Lower leg skin (tissue), 4 donors: ENCODE measurements at regions not wholly inside any gene's neighbourhood (a gene's known extent, or its start where the extent isn't known, plus 50 kb on each side); places are given as distances from the start of the nearest gene placed in this dataset.

Experiments used
- DNase-seq, 2 donors: peaks; one replicate each; pipeline ENCODE4 v3.0.0-alpha.2; 2019; ENCODE audit warnings: low spot score in 2 of 2
- H3K4me3 ChIP-seq: fragments of 200-600 bp; sonication (generic); 2 replicates; pipeline ENCODE4 v1.5.1; 2017; ENCODE audit warnings: mild to moderate bottlenecking, low read depth; ENCODE audit not compliant: poor library complexity, severe bottlenecking
- POLR2A ChIP-seq, 2 donors: fragments of 450-650 bp; IDR thresholded peaks; one replicate each; pipeline ENCODE4 v1.6.1; 2016 to 2017; ENCODE audit warnings: antibody characterized with exemption in 2 of 2, mild to moderate bottlenecking in 1 of 2, moderate library complexity in 1 of 2
- WGBS, 2 donors: methylation state at CpG; one replicate each; pipeline ENCODE4 v1.1.5; 2018; 5-methylcytosine and 5-hydroxymethylcytosine counted together
- intact Hi-C: fragments of 100-400 bp; cut with DNase I; formaldehyde crosslinking; loops from one replicate; pipeline ENCODE4 v1.15.0; 2023; ENCODE audit warnings: low total_unique reads
- TF ChIP-seq, protein P1 (sequence below), 3 donors: fragments of 450-650 bp; IDR thresholded peaks; one replicate each; pipeline ENCODE4 v1.5.1; 2016; ENCODE audit warnings: antibody characterized with exemption in 3 of 3, mild to moderate bottlenecking in 3 of 3, moderate library complexity in 2 of 3

DNA sequence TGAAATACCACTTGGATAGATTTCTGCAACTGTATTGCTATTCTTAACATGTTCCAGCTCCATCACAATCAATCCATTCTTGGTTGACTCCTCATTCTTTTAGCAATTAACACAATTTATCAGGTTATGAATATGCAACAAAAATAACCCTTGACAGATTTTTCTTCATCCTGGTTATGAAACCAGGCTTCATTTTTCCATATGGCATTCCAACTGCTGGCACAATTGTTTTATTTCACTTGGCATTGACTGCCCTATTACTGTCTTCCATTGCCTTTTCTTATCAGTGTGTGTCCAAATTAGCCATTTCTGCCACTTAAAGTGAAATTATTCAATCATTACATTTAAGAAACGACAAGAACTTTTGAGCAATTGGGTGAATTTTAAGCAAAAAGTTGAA is 388.8 kb upstream of the EPHA5 start:
- WGBS, 2 donors, result 65 to 67% methylated on average over 1 of the region's 1 CpG
- H3K4me3 ChIP-seq, result no peak overlapping the region
- DNase-seq, result no peak
- TF ChIP-seq, protein P1, sequence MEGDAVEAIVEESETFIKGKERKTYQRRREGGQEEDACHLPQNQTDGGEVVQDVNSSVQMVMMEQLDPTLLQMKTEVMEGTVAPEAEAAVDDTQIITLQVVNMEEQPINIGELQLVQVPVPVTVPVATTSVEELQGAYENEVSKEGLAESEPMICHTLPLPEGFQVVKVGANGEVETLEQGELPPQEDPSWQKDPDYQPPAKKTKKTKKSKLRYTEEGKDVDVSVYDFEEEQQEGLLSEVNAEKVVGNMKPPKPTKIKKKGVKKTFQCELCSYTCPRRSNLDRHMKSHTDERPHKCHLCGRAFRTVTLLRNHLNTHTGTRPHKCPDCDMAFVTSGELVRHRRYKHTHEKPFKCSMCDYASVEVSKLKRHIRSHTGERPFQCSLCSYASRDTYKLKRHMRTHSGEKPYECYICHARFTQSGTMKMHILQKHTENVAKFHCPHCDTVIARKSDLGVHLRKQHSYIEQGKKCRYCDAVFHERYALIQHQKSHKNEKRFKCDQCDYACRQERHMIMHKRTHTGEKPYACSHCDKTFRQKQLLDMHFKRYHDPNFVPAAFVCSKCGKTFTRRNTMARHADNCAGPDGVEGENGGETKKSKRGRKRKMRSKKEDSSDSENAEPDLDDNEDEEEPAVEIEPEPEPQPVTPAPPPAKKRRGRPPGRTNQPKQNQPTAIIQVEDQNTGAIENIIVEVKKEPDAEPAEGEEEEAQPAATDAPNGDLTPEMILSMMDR (IDR thresholded peaks at IDR 0.05), result no peak
- TF ChIP-seq POLR2A (IDR thresholded peaks at IDR 0.05), result no peak
- intact Hi-C loops, result no loop called here

DNA sequence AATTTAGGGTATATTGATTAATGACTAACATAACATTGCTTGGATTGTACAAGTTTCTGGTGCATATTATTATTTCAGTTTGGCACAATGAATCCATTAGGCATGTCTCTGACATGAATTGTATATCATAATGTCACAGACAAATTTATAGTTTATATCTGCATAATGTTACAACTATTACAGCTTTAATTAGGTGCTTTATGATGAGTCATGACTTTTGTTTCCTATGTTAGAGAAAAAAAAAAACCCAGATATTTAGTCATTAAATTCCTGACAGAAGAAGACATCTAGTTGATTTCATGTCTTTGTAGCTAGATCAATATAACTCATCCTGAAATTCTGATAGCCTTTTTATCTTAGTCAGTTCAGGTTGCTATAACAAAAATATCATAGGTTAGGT is 385.7 kb upstream of the EPHA5 start:
- intact Hi-C loops, result no loop called here
- DNase-seq, result no peak
- TF ChIP-seq POLR2A (IDR thresholded peaks at IDR 0.05), result no peak
- TF ChIP-seq, protein P1 (IDR thresholded peaks at IDR 0.05), result no peak
- no peak overlapping the region for H3K4me3 ChIP-seq

DNA sequence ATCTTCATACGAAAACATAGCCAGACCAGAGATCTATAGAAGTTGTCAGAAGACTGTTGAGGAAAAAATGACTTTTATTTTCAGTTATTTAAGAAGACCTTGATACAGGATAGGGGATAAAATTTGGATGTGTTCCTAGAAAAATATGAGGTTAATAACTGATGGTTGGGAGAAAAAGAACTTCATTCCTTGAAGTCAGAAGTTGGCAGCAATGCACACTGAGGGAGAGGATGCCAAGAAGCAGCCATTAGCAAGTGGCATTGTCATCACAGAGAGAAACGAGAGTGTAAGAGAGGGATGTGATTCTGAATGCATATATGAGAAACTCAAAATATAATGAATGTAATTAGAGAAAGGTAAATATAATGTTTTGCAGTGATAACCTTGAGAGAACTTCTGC is 382.1 kb upstream of the EPHA5 start:
- no peak overlapping the region for H3K4me3 ChIP-seq
- WGBS, 2 donors, result 53 to 54% methylated on average over 2 of the region's 2 CpGs
- intact Hi-C loops, result no loop called here
- TF ChIP-seq, protein P1 (IDR thresholded peaks at IDR 0.05), result no peak
- no peak for TF ChIP-seq POLR2A (IDR thresholded peaks at IDR 0.05)
- DNase-seq, result no peak

DNA sequence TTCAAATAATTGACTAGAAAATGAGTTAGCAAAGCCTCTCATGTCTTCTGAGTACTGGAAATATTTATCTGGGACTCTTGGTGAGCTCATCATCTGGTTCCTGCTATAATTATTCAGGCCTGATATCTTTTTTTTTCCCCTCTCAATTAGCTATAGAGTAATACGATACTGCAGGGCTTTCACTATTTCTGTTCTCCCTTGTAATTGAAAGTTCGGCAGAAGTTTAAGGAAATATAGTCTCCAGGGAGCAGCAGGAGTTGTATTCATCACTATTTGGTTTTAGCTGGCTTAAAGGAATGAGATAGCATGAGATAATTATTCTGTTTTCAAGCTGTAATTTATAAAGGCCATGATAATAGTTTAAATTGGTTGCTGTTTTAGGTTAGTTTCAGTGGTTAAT is 378.6 kb upstream of the EPHA5 start:
- 44 to 60% methylated on average over 2 of the region's 2 CpGs for WGBS, 2 donors
- no peak overlapping the region for H3K4me3 ChIP-seq
- intact Hi-C loops, result no loop called here
- TF ChIP-seq, protein P1 (IDR thresholded peaks at IDR 0.05), result no peak
- no peak for TF ChIP-seq POLR2A (IDR thresholded peaks at IDR 0.05)
- no peak for DNase-seq

DNA sequence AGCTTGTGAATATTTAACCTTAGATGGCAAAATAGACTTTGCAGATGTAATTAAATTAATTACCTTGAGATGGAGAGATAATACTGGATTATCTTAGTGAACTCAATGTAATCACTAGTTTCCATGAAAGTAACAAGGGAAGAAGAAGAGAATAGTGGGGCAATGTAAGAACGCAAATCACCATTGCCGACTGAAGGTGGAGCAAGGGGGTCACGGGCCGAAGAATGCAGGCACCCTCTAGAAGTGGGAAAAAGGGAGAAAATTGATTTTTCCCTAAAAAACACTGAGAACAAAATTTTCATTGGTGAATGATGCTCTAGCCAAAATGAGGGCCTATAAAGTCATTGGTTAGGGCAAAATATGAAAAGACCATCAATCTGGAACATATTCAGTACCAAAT is 375.6 kb upstream of the EPHA5 start:
- WGBS, 2 donors, result 60 to 83% methylated on average over 4 of the region's 4 CpGs
- intact Hi-C loops, result no loop called here
- TF ChIP-seq POLR2A (IDR thresholded peaks at IDR 0.05), result no peak
- TF ChIP-seq, protein P1 (IDR thresholded peaks at IDR 0.05), result no peak
- DNase-seq, result no peak
- H3K4me3 ChIP-seq, result no peak overlapping the region

DNA sequence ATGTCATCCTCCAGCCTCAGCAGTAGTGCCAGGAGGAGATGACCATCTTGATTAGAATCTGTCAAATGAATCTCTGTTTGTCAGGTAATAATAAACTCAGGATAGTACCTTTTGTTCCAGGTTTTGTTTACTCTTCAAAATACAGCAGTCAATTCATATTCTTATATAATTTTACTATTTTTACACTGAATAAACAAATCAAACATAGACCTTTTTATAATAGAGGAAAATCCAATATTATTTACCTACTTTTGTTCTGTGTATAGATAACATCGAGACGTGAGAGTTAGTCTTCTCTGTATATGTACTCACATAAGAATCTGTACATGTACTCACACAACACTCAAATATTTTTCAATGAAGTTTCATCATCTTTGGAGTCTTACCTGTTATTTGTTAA is 365.4 kb upstream of the EPHA5 start:
- intact Hi-C loops, result no loop called here
- H3K4me3 ChIP-seq, result no peak overlapping the region
- no peak for TF ChIP-seq POLR2A (IDR thresholded peaks at IDR 0.05)
- TF ChIP-seq, protein P1 (IDR thresholded peaks at IDR 0.05), result no peak
- 82 to 83% methylated on average over 2 of the region's 2 CpGs for WGBS, 2 donors
- DNase-seq, result no peak
